Activated CD4-positive, CD25-positive, alpha-beta regulatory T cell treated with anti-CD3 and anti-CD28 coated beads, Interleukin-2, amount 50 U/mL, for 16 hours (primary cell): ENCODE measurements at regions not wholly inside any gene's neighbourhood (a gene's known extent, or its start where the extent isn't known, plus 50 kb on each side); places are given as distances from the start of the nearest gene placed in this dataset.

Source experiments
- DNase-seq: peaks from one replicate; pipeline ENCODE4 v3.0.0-alpha.2; 2020; ENCODE audit warnings: low read depth, low spot score

DNA sequence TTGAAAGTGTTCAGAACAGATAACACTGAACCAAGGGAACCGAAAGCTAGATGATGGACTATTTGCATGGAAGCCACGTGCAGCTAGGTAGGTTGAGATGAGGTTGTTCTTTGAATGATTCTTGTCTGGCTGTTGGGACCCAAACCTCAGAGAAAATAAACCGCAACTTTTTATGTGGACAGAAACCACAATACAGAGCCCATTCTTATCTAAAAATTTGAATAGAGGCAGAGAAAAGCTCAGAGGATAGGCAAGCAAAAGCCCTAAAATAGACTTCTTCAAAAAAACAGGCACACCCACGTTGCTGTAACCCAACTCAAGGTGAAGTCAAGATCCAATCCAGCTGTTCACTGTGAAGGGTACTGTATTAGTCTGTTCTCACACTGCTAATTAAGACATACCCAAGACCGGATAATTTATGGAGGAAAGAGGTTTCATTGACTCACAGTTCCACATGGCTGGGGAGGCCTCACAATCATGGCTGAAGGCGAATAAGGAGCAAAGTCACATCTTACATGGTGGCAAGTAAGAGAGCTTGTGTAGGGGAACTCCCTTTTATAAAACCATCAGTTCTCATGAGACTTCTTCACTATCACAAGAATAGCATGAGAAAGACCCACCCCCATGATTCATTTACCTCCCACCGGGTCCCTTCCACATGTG, 353.8 kb downstream of the AACS start:
- DNase-seq, result no peak

GRCh38 chr12:125424909-125425308, 359.7 kb downstream of the AACS start:
- DNase-seq, result no peak

GRCh38 chr12:125431516-125431915, 366.3 kb downstream of the AACS start:
- no peak for DNase-seq

DNA sequence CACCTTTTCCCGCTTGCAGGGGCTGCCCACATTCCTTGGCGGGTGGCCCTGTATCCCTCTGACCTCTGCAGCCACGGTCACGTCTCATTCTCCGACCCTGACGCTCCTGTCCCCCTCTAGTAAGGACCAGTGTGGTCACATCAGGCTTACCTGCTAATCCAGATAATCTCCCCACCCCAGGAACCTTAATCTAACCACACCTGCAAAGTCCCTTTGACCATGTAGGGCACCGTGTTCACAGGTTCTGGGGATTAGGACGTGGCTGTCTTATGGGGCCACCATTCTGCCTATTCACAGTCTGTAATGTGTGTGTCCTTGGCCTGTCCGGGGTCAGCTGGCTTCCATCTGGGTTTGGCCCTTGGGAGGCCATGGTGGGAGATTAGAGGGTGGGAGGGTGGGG, 368.9 kb downstream of the AACS start:
- DNase-seq, result no peak

- DNase-seq, result no peak
These were observed 369.8 kb downstream of the AACS start for GRCh38 chr12:125434936-125435443.

DNA sequence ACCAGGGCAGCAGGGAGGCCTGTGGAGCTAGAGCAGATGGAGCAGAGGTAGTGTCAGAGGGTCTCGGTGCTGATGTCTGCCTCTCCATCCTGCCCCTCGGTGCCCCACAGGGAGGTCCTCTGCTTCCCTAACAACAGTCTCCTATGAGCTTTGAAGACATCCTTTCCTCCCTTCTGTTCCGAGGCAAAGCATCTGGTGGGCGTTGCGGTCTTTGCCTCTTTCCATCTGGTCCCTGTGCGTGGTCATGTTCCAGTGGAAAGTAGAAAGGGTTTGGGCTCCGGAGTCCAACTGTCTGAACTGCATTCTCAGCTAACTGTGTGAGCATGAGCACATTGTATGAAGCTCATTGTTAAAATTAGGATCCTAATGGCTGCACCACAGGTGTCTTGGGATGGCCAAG, 370.6 kb downstream of the AACS start:
- DNase-seq, result no peak

DNA sequence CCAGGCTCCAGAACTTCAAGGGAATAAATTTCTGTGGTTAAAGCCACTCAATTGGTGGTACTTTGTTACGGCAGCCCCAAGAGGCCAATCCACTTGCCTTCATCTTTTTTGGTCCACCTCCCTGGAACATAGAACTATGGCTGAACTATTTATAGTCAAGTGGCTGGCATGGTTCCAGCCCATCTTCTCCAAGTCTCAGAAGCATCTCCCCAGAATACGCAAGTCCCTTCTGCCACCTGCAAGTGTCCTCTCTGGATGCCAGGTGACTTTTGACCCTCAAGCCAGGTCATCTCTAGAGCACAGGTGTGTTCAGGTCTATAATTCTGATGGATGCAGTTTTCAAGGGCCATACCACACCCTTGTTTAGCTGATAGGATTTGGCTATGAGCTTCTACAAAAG, 371.5 kb downstream of the AACS start:
- DNase-seq, result no peak

- DNase-seq, result no peak
These were observed 375.2 kb downstream of the AACS start for GRCh38 chr12:125440399-125440798.

GRCh38 chr12:125443341-125443740, 378.1 kb downstream of the AACS start:
- no peak for DNase-seq

DNA sequence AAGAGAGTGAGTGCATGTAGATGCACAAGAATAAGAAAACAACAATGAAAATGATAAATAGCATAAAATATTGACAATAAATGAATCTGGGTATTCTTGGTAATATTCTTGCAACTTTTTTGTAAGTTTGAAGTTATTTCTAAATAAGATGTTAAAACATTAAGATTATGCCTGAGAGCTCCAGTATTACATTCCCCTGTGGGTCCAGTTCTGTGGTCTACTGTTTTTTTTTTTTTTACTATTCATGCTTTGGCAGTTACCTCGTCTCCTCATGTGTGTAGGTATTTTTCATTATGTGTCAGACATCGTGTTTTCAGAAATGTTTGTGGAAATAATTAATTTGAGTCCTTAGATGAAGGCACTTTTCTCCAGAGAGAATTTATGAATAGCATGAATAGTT, 386.2 kb downstream of the AACS start:
- DNase-seq, result no peak

- DNase-seq, result no peak
These were observed 388.5 kb downstream of the AACS start for GRCh38 chr12:125453751-125454150.

DNA sequence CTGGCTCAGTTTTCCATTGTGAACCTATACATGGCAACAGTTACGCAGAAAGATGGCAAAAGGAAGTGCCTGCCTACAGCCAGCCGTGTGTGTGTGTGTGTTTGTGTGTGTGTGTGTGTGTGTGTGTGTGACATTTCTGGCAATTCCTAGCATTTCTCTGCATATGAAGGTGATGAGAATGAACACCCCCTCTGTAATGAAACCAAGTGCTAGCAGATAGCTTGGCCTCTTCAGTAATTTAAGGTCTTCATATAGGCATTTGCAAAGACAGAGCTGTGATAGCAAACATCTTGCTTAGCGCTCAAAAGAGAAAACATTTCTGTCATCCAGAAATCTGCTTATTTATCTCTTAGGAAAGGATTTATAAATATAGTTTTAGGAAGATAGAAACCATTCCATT, 389.1 kb downstream of the AACS start:
- no peak for DNase-seq

GRCh38 chr12:125454786-125455480, 389.7 kb downstream of the AACS start:
- no peak for DNase-seq

GRCh38 chr12:125455556-125455955, 390.3 kb downstream of the AACS start:
- DNase-seq, result no peak

DNA sequence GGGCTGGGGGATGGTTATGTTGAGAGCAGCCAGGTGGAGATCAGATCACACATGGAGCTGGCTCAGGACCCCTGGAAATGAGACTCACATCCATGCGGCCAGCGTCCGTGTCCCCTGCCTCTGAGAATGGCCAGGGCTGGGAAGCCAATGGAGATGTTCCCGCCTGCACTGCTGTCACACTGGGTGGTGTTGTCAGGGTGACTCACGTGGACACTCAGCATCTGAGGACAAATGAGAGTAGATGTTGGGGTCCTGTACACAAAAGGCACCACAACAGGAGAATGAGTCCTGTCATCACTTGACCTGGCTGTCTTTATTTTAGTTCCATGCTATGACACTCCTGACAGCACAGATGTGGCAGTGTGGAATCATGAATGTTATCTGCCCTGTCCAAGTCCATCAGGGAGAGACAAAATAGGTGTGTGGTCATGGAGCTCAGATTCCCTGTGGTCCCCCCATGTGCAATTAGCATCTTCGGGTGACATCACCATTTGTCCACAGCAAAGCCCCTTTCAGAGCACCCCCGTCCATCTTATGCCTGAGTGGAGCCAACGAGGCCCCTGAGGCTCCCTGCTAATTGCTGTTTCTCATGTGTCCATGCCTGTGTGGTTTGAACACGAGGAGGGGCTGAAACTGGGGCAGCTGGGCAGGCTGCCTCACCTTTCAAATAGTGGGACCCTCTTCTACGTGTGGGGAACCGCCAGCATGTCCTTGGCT, 393.5 kb downstream of the AACS start:
- no peak for DNase-seq

- no peak for DNase-seq
These were observed 396.6 kb downstream of the AACS start for GRCh38 chr12:125461831-125462230.

DNA sequence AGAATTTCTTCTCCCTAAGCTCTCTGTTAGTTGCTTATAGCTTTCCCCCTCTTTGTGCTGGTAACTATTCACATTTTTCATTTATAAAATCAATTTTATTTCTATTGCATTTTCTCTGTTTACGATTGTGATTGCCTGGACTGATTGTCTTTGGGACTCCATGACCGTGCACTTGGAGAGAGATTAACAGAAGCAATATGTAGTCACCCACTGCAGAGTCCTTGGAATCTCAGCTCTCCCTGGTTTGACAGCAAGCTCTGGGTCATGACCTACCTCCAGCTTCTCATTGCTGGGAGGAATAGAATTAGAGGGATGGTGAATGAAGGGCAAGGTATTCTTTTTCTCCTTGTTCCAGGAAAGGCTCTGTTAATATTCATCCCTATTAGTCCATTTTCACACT, 398.2 kb downstream of the AACS start:
- no peak for DNase-seq

DNA sequence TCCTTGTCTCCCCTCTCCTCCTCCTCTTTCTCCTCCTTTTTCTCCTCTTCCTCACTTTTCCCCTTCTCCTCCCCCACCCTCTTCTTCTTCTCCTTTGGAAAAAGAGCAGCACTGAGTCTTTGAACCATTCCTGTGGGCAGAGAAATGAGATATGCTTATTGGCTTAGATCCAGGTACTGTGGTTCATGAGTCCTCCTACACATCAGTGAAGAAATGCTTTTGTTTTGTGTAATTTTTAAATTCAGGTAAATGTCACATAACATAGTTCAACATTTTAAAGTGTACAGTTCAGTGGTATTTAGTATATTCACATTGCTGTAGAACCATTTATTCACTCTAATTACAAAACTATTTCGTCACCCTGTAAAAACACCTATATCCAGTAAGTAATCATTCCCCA, 402.1 kb downstream of the AACS start:
- DNase-seq, result no peak

- DNase-seq, result no peak
These were observed 404.4 kb downstream of the AACS start for GRCh38 chr12:125469683-125470082.

- DNase-seq, result no peak
These were observed 405.9 kb downstream of the AACS start for GRCh38 chr12:125470838-125471783.

GRCh38 chr12:125473501-125473900, 408.3 kb downstream of the AACS start:
- no peak for DNase-seq

- no peak for DNase-seq
These were observed 422.1 kb downstream of the AACS start for GRCh38 chr12:125487336-125487735.
